ENCODE measurements at regions not wholly inside any gene's neighbourhood (a gene's known extent, or its start where the extent isn't known, plus 50 kb on each side); places are given as distances from the start of the nearest gene placed in this dataset.
"Not testable (repeated sequence)": the region's sequence is repeated elsewhere in the genome, so short reads cannot be mapped to it uniquely, and the experiment has no call there.

GRCh38 chr9:78172610-78173009 is 63.3 kb upstream of the CEP78 start:
- H3K36me3 ChIP-seq; H3K9me3 ChIP-seq; DNase-seq (ENCODE audit: low spot score in 2 of 2); H3K27ac ChIP-seq; H3K4me3 ChIP-seq; intact Hi-C loops (cut with DNase I); H3K4me1 ChIP-seq; H3K27me3 ChIP-seq: not testable (repeated sequence)

DNA sequence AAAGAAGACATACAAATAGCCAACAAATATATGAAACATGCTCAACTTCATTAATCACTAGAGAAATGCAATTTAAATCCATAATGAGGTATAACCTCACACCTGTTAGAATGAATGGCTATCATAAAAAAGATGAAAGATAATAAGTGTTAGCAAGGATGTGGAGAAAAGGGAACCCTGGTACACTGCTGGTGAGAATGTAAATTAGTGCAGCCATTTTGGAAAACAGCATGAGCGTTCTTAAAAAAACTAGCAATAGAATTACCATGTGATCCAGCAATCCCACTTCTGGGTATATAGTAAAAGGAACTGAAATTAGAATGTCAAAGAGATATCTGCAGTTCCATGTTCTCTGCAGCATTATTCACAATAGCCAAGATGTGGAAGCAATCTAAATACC is 64.2 kb upstream of the CEP78 start:
- no peak for DNase-seq (ENCODE audit: low spot score in 2 of 2)
- intact Hi-C loops (cut with DNase I): no loop called here
- no peak overlapping the region for H3K27ac ChIP-seq
- no peak for TF ChIP-seq CTCF (IDR thresholded peaks at IDR 0.05)
- H3K4me1 ChIP-seq: no peaks in the 10 kb centered on the region
- H3K9me3 ChIP-seq: no peaks in the 10 kb centered on the region
- H3K27me3 ChIP-seq: no peaks in the 10 kb centered on the region
- H3K4me3 ChIP-seq: no peak overlapping the region
- H3K36me3 ChIP-seq: no peaks in the 10 kb centered on the region

DNA sequence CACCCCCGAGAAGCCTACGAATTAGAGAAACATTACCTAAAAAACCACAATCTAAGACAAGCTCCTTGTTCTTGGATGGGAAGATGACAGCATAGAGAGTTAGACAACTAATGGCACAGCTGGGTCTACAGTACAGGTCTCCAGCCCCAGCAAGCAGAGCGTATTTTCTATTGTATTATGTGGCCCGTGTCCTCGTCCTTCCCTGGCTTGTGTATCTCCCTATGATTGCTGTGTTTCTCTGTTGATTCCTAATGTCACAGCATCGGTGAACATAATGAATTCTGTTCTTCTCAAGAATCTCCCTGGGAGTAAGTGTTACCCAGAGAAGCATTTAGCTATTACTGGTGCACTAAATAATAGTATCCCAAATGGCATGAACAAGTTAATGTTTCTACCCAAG is 66.8 kb upstream of the CEP78 start:
- Histone ChIP-seq H3K27ac (no peak overlapping the region), H3K36me3 (no peaks in the 10 kb centered on the region), H3K27me3 (no peaks in the 10 kb centered on the region), H3K9me3 (no peaks in the 10 kb centered on the region), H3K4me3 (no peak overlapping the region), H3K4me1 (no peaks in the 10 kb centered on the region)
- DNase-seq (ENCODE audit: low spot score in 2 of 2): no peak
- intact Hi-C loops (cut with DNase I): no loop called here
- TF ChIP-seq CTCF (IDR thresholded peaks at IDR 0.05): no peak

GRCh38 chr9:78167356-78167755 is 68.5 kb upstream of the CEP78 start:
- Histone ChIP-seq H3K36me3 (no peaks in the 10 kb centered on the region), H3K4me3 (no peak overlapping the region), H3K27me3 (no peaks in the 10 kb centered on the region), H3K9me3 (no peaks in the 10 kb centered on the region), H3K4me1 (no peaks in the 10 kb centered on the region), H3K27ac (no peak overlapping the region)
- DNase-seq (ENCODE audit: low spot score in 2 of 2): no peak
- no peak for TF ChIP-seq CTCF (IDR thresholded peaks at IDR 0.05)
- intact Hi-C loops (cut with DNase I): no loop called here

- Histone ChIP-seq H3K27ac (no peak overlapping the region), H3K4me3 (no peak overlapping the region), H3K36me3 (no peaks in the 10 kb centered on the region), H3K4me1 (no peaks in the 10 kb centered on the region), H3K27me3 (no peaks in the 10 kb centered on the region), H3K9me3 (no peaks in the 10 kb centered on the region)
- DNase-seq (ENCODE audit: low spot score in 2 of 2): no peak
- intact Hi-C loops (cut with DNase I): no loop called here
- TF ChIP-seq CTCF (IDR thresholded peaks at IDR 0.05): no peak
These were observed 72.0 kb upstream of the CEP78 start for GRCh38 chr9:78163834-78164233.

GRCh38 chr9:78158286-78158685 is 77.6 kb upstream of the CEP78 start:
- no peak for TF ChIP-seq CTCF (IDR thresholded peaks at IDR 0.05)
- DNase-seq (ENCODE audit: low spot score in 2 of 2): no peak
- H3K27me3 ChIP-seq: no peaks in the 10 kb centered on the region
- no peak overlapping the region for H3K4me3 ChIP-seq
- H3K4me1 ChIP-seq: no peaks in the 10 kb centered on the region
- no peaks in the 10 kb centered on the region for H3K9me3 ChIP-seq
- no peaks in the 10 kb centered on the region for H3K36me3 ChIP-seq
- intact Hi-C loops (cut with DNase I): no loop called here
- no peak overlapping the region for H3K27ac ChIP-seq
